HEK293 (cell line): ENCODE measurements at regions not wholly inside any gene's neighbourhood (a gene's known extent, or its start where the extent isn't known, plus 50 kb on each side); places are given as distances from the start of the nearest gene placed in this dataset.

Experiments
- BCL11A ChIP-seq: fragments of 450-650 bp; formaldehyde crosslinking; IDR thresholded peaks from 2 replicates; pipeline ENCODE4 v1.5.1; 2016; ENCODE audit warnings: low read depth, missing biosample characterization, missing genetic modification characterization
- SETDB1 ChIP-seq: IDR thresholded peaks from one replicate; pipeline ENCODE4 v1.6.1; 2017; ENCODE audit warnings: mild to moderate bottlenecking, low read length, moderate library complexity, mixed read lengths; ENCODE audit not compliant: insufficient read length
- ZBTB1 ChIP-seq: fragments of 450-650 bp; formaldehyde crosslinking; IDR thresholded peaks from 2 replicates; pipeline ENCODE4 v1.5.1; 2016; ENCODE audit warnings: missing biosample characterization, missing genetic modification characterization
- ZBTB21 ChIP-seq: fragments of 450-650 bp; formaldehyde crosslinking; IDR thresholded peaks from 2 replicates; pipeline ENCODE4 v1.5.1; 2017; ENCODE audit warnings: missing biosample characterization, missing genetic modification characterization
- ZBTB48 ChIP-seq: fragments of 450-650 bp; formaldehyde crosslinking; IDR thresholded peaks from 2 replicates; pipeline ENCODE4 v1.5.1; 2016; ENCODE audit warnings: missing biosample characterization, missing genetic modification characterization
- ZNF10 ChIP-seq: fragments of 450-650 bp; formaldehyde crosslinking; IDR thresholded peaks from 2 replicates; pipeline ENCODE4 v1.5.1; 2017; ENCODE audit warnings: missing biosample characterization, missing genetic modification characterization
- ZNF169 ChIP-seq: fragments of 450-650 bp; formaldehyde crosslinking; IDR thresholded peaks from 2 replicates; pipeline ENCODE4 v1.5.1; 2016; ENCODE audit warnings: missing biosample characterization, missing genetic modification characterization
- ZNF274 ChIP-seq, 2 experiments: fragments of 200-500 bp in 1 of 2; fragments of 450-650 bp in 1 of 2; sonication (Bioruptor generic) in 1 of 2; formaldehyde crosslinking in 1 of 2; IDR thresholded peaks; 2 replicates each; pipeline versions ENCODE4 v1.5.1 to v1.6.1; 2014 to 2016; ENCODE audit warnings: borderline replicate concordance in 1 of 2, inconsistent platforms in 1 of 2, low read length in 1 of 2, missing biosample characterization in 1 of 2, missing genetic modification characterization in 1 of 2
- ZNF302 ChIP-seq: fragments of 450-650 bp; formaldehyde crosslinking; IDR thresholded peaks from 2 replicates; pipeline ENCODE4 v1.5.1; 2016; ENCODE audit warnings: missing biosample characterization, missing genetic modification characterization, low read depth
- ZNF391 ChIP-seq: fragments of 450-650 bp; formaldehyde crosslinking; IDR thresholded peaks from 2 replicates; pipeline ENCODE4 v1.5.1; 2016; ENCODE audit warnings: low read depth, missing biosample characterization, missing genetic modification characterization, borderline replicate concordance
- ZNF670 ChIP-seq: fragments of 450-650 bp; formaldehyde crosslinking; IDR thresholded peaks from 2 replicates; pipeline ENCODE4 v1.5.1; 2016; ENCODE audit warnings: missing biosample characterization, missing genetic modification characterization, low read depth
- TF ChIP-seq, protein P1 (sequence below): fragments of 450-650 bp; formaldehyde crosslinking; IDR thresholded peaks from 2 replicates; pipeline ENCODE4 v1.5.1; 2016; ENCODE audit warnings: missing biosample characterization, missing genetic modification characterization
- TF ChIP-seq, protein P2 (sequence below): fragments of 450-650 bp; IDR thresholded peaks from 2 replicates; pipeline ENCODE4 v1.5.1; 2018; ENCODE audit warnings: missing biosample characterization, missing genetic modification characterization
- TF ChIP-seq, protein P3 (sequence below): fragments of 450-650 bp; formaldehyde crosslinking; IDR thresholded peaks from 2 replicates; pipeline ENCODE4 v1.5.1; 2016; ENCODE audit warnings: missing biosample characterization, missing genetic modification characterization

DNA sequence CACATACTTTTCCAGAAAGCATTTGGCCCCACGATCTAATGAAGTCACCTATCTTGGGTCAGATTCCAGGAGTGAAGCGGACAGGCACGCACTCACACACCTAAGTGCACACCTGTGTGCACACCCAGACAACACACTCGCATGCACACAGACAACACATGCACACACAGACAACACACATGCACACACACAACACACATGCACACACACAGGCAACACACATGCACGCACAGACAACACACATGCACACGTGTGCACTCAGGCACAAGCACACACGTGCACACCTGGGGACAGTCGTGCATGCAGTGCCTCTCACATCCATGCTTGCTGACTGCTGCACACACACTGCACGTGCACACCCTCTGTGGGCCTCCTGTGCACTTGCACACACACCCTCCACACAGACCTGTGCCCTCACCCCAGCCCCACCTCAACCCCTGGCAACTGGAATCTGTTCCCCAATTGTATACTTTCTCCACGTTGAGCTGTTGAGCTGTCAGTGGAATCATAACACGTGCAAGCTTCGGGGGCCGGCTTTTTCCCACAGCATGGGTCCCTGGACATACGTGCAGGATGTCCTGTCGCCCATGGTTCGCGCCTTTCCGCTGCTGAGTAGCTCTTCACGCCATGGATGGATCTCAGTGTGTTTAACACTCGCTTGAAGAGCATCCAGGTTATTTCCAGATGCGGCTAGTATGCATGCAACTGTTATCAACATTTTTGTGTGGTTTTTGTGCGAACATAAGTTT, 55.3 kb upstream of the CFAP46 start:
- TF ChIP-seq, protein P1, sequence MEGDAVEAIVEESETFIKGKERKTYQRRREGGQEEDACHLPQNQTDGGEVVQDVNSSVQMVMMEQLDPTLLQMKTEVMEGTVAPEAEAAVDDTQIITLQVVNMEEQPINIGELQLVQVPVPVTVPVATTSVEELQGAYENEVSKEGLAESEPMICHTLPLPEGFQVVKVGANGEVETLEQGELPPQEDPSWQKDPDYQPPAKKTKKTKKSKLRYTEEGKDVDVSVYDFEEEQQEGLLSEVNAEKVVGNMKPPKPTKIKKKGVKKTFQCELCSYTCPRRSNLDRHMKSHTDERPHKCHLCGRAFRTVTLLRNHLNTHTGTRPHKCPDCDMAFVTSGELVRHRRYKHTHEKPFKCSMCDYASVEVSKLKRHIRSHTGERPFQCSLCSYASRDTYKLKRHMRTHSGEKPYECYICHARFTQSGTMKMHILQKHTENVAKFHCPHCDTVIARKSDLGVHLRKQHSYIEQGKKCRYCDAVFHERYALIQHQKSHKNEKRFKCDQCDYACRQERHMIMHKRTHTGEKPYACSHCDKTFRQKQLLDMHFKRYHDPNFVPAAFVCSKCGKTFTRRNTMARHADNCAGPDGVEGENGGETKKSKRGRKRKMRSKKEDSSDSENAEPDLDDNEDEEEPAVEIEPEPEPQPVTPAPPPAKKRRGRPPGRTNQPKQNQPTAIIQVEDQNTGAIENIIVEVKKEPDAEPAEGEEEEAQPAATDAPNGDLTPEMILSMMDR: no peak
- TF ChIP-seq ZNF274 (IDR thresholded peaks at IDR 0.05; ENCODE audit: low read length) (no peak), ZNF274 (tag by site-specific recombination; IDR thresholded peaks at IDR 0.05; ENCODE audit: borderline replicate concordance) (no peak), SETDB1 (no peak), ZNF302 (tag by site-specific recombination) (no peak), ZNF169 (tag by site-specific recombination) (no peak), ZBTB1 (tag by site-specific recombination) (no peak), ZNF10 (tag by site-specific recombination) (no peak), ZBTB48 (tag by site-specific recombination) (no peak), ZBTB21 (no peak), ZNF670 (no peak), ZNF391 (tag by site-specific recombination) (no peak), BCL11A (tag by site-specific recombination) (no peak)
- TF ChIP-seq, protein P2, sequence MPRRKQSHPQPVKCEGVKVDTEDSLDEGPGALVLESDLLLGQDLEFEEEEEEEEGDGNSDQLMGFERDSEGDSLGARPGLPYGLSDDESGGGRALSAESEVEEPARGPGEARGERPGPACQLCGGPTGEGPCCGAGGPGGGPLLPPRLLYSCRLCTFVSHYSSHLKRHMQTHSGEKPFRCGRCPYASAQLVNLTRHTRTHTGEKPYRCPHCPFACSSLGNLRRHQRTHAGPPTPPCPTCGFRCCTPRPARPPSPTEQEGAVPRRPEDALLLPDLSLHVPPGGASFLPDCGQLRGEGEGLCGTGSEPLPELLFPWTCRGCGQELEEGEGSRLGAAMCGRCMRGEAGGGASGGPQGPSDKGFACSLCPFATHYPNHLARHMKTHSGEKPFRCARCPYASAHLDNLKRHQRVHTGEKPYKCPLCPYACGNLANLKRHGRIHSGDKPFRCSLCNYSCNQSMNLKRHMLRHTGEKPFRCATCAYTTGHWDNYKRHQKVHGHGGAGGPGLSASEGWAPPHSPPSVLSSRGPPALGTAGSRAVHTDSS (tag by site-specific recombination): no peak
- TF ChIP-seq, protein P3, sequence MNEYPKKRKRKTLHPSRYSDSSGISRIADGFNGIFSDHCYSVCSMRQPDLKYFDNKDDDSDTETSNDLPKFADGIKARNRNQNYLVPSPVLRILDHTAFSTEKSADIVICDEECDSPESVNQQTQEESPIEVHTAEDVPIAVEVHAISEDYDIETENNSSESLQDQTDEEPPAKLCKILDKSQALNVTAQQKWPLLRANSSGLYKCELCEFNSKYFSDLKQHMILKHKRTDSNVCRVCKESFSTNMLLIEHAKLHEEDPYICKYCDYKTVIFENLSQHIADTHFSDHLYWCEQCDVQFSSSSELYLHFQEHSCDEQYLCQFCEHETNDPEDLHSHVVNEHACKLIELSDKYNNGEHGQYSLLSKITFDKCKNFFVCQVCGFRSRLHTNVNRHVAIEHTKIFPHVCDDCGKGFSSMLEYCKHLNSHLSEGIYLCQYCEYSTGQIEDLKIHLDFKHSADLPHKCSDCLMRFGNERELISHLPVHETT (tag by site-specific recombination): no peak
